ENCODE measurements at regions not wholly inside any gene's neighbourhood (a gene's known extent, or its start where the extent isn't known, plus 50 kb on each side); places are given as distances from the start of the nearest gene placed in this dataset.
"Not testable (repeated sequence)": the region's sequence is repeated elsewhere in the genome, so short reads cannot be mapped to it uniquely, and the experiment has no call there.

DNA sequence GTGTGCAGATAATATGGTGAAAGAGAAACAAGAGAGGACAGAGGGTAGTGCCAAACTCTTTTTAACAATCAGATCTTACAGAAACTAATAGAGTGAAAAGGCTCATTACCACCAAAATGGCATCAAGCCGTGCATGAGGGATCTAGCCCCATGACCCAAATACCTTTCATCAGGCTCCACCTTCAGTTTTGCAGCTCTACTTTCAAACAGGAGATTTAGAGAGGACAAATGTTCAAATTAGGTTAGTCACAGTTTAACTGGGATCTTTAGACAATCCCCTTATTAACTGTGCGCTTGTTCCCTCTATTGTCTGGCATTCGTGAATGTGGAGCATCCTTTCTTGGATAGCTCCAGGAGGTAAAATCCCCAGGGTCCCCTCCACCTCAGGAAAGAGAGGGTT, 1209.3 kb upstream of the CHAC2 start:
- no peak for DNase-seq (ENCODE audit: low spot score)

- DNase-seq (ENCODE audit: low spot score), result no peak
These were observed 1225.3 kb upstream of the CHAC2 start for GRCh38 chr2:52542297-52542696.

GRCh38 chr2:52539026-52539970, 1228.3 kb upstream of the CHAC2 start:
- DNase-seq (ENCODE audit: low spot score), result no peak

GRCh38 chr2:52537588-52537987, 1230.0 kb upstream of the CHAC2 start:
- DNase-seq (ENCODE audit: low spot score), result no peak

DNA sequence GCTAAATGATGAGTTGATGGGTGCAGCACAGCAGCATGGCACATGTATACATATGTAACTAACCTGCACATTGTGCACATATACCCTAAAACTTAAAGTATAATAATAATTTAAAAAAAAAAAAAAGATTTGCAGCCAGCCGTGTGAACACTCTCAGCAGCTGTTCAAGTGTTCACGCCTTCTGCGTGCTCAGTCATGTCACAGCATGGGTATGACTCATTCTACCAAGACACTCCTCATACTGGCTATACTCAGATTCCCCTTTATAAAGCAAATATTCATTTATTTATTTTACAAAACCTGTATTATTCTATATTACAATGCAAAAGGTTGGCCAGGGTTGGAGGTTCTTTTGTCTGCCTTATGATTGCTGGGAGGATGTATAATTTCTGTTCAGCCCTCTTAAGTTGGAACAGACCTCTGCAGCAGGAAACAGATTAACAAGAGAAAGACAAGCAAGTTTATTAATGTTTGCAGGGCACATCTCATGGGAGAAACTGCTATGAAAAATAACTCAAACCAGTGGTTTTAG, 1230.6 kb upstream of the CHAC2 start:
- DNase-seq (ENCODE audit: low spot score), result no peak

DNA sequence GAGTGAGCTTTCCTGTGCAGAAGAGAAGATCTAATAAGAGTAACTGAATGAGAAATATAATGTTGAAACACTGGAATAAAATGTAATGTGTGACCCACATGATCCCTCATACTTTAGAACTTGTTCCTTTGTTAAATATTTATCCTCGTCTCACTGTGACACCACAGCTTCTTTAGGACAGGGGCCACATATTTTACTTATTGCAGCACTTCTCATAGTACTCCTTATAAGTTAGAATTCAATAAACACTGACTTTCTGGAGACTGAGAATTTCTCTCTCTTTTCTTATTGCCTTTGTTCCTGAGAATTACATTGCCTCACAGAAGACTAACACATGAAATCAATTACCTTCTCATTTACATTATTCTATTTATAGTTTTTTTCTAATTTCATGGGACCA, 1234.6 kb upstream of the CHAC2 start:
- DNase-seq (ENCODE audit: low spot score), result no peak

DNA sequence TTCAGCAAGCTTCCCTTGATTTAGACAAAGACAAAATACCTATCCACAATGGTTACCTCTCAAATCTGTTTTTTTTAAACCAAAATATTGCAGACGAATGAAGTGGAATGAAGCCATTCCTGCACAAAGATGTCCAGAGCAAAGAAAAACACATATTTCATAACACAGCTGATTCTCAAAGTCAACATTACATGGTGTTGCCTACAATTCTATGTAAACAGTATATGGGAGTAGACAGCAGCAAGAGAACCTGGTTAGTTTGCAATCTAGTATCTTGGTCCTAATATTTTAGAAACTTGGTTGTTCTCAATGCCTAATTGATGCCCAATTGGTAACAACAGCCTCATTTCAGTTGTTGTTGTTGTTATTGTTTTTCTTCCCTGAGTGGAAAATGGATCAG, 1240.9 kb upstream of the CHAC2 start:
- no peak for DNase-seq (ENCODE audit: low spot score)

DNA sequence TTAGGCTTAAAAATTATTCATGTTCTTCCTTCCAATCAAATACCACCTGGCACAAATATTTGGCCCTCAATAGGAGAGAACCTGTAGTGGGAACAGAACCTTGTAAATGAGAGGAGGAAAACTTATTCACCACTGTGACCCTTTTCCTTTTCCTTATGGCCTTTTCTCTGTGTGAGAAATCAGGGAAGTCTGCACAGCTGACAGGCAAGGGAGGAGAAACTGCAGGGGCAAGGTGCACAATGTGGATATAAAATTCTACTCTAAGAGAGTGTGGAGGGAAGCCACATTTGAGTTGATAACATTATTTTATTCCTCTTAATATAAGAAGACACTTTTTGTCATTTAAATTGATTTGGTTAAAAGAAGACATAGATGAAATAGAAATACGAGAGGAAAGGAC, 1247.0 kb upstream of the CHAC2 start:
- no peak for DNase-seq (ENCODE audit: low spot score)

- no peak for DNase-seq (ENCODE audit: low spot score)
These were observed 1248.9 kb upstream of the CHAC2 start for GRCh38 chr2:52518678-52519077.

- no peak for DNase-seq (ENCODE audit: low spot score)
These were observed 1254.8 kb upstream of the CHAC2 start for GRCh38 chr2:52512760-52513159.

DNA sequence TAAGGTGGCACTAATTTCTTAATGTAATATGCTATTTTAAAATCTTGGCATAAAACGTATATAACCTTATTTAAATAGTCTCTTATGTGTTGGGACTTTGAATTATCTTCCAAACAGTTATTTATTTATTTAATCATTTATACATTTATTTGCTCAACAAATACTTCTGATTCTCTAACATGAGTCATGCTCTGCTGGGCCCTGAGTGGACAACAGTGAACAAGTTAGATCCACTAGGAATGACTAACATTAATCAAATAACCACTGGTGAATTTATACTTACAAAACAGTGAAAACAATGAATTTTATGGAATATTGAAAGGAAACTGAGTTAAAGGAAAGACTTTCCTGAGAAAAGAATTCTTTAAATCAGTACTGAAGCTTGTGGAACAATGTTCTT, 1257.2 kb upstream of the CHAC2 start:
- DNase-seq (ENCODE audit: low spot score), result no peak

GRCh38 chr2:52502476-52502860, 1265.1 kb upstream of the CHAC2 start:
- no peak for DNase-seq (ENCODE audit: low spot score)

DNA sequence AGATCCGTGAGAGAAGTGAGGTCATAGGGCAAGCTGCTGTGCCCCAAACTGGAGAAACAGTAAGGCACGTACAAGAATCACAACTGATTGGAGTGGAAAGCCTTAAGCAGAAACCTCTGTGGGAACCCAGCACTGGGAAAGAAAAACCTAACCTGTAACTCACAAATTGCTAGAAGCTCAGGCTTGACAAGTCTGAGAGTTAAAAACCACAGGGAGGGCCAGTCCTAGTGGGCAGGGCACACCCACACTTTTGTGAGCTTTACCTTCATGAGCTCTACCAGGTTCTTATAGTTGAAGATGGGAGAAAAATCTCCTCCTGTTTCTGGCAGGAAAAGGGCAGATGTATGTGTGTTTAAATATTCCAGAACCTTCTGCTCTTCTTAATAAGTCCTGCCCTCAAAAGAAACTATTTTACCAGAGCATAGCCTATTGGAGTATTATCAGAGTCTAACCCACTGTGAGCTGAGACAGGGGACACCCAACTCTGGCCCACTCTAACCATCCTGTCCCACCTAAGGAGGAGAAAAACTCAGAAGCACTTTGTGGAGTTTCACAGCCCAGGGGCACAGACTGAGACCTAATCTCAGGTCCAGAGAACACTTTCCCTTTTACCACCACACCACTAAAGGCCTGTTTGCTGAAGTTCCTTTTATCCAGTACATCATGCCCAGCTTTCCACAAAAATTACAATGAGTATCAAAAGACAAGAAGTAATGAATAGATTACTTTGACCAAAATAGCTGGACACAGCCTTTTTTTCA, 1265.7 kb upstream of the CHAC2 start:
- DNase-seq (ENCODE audit: low spot score), result no peak

DNA sequence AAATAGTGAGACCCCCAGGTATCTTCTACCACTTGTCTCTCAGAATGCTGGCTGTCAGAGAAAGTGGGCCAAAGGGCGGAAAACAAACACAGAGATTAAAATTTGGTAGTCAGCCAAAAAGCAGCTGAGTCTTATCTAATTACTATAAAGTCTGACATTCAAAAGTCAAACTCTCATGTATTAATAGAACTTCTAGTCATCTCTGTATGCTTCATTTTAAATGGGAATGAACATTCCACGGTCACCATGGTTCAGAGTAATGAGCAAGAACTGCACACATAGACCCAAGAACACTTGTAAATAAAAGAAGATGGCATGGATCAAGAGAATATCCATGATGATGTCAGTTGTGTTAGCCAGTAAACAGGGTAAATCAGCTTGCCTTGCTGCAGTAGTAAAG, 1267.0 kb upstream of the CHAC2 start:
- DNase-seq (ENCODE audit: low spot score), result no peak

DNA sequence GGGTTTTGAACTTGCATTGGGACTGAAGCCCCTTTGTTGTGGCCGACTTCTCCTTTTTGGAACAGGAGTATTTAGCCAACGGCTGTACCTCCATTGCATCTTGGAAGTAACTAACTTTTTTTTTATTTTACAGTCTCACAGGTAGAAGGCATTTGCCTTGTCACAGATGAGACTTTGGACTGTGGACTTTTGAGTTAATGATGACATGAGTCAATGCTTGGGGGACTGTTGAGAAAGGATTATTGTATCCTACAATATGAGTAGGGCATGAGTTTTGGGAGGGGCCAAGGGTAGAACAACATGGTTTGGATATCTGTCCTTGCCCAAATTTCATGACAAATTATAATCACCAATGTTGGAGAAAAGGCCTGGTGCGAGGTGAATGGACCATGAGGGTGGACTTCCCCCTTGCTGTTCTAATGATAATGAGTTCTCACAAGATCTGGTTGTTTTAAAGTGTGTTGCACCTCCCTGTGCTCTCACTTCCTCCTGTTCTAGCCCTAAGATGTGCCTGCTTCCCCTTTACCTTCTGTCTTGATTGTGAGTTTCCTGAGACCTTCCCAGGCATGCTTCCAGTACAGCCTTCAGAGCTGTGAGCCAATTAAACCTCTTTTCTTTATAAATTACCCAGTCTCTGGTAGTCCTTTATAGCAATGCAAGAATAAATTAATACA, 1269.4 kb upstream of the CHAC2 start:
- no peak for DNase-seq (ENCODE audit: low spot score)

DNA sequence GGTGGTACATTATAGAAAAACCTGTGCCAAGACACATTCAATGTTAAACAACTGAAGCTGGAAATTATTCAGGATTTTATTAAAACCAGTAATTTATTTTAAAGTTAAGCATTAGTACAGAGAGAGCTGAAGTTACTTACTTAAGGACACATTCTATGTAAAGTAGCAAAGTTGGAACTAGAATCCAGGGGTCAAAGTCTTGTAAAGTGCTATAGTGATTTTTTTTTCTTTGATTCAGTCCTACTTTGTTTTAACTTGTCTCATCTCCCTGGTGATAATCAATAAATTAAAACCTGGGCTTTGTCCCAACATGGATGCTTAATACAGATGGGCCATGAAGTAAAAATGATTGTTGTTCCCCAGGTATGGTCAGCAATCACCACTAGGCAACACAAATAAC, 1271.8 kb upstream of the CHAC2 start:
- DNase-seq (ENCODE audit: low spot score), result no peak

DNA sequence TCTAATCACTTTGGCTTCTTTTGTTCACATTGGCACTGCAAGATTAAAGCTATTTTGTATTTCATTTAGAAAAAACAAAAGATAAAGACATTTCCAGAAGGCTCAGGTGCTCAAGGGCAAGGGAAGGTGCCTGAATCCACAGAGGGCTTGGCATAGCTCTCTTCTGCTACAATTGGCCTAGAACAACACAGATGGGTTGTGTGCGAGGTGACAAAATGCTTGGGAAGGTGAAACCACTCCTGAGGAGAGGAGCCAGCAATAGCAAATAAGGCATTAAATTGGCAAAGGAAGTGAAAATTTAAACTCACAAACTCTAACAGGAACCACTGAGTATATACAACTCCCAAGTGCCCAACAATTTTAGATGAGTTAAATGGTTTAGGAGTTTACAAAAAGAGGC, 1290.4 kb upstream of the CHAC2 start:
- no peak for DNase-seq (ENCODE audit: low spot score)

GRCh38 chr2:52475590-52475989, 1292.0 kb upstream of the CHAC2 start:
- DNase-seq (ENCODE audit: low spot score), result no peak

DNA sequence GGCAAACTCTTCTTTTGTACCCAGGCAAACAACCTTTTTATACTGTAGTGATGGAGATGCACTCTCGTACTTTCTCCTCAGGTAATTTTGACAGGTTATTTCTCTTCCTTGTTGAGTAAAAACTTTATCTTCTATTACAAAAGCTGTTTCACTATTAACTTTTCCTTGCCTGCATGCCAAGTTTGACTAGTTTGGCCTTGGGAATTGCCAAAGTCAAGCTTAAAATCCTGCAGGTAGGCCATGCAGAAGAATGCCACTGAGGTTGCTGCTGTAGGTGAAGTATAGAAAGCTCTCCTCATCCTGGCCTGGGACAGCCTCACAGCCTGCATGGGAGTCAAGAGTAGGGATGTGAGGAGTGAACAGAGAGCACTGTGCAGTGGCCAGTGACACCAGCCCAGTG, 1293.5 kb upstream of the CHAC2 start:
- no peak for DNase-seq (ENCODE audit: low spot score)

DNA sequence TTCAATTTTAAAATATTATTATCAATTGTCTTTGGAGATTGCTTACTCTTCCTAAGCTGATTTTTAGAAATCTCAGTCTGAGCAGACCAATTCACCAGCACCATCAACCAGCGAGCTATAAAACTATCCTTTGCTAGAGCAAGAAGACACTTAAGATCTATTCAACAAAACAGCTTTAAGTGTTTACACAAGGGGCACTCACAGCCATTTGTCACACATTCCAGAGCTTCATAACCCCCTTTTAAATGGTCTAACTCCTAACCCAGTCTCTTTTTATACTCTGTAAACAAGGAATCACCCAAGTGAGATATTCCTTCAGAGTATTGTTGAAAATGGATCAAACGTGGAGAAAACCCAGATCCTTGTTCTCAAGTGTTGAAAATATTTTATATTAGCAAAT, 1294.1 kb upstream of the CHAC2 start:
- no peak for DNase-seq (ENCODE audit: low spot score)

- DNase-seq (ENCODE audit: low spot score), result not testable (repeated sequence)
These were observed 1297.1 kb upstream of the CHAC2 start for GRCh38 chr2:52470457-52470856.

DNA sequence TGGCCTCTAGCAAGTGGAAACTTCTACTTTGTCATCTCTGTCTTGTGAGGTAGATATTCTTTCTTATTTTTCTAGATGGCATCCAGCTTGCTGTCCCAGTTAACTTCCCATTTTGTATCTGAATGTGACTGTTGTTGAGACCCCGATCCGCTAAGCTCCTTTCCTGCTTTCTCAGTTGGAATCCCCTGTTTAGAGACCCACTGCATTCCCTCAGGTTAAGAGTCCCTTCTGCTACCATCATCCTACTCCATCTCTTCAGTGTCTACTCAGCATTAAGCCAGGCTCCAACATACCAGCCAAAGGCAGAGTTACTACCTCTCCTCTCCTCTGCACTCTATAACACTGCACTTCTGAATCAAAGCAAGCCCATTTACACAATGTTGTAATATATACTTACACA, 1300.4 kb upstream of the CHAC2 start:
- no peak for DNase-seq (ENCODE audit: low spot score)

GRCh38 chr2:52465287-52465686, 1302.3 kb upstream of the CHAC2 start:
- no peak for DNase-seq (ENCODE audit: low spot score)
